ENCODE measurements at regions not wholly inside any gene's neighbourhood (a gene's known extent, or its start where the extent isn't known, plus 50 kb on each side); places are given as distances from the start of the nearest gene placed in this dataset.

- DNase-seq: no peak
- H3K27me3 Mint-ChIP-seq: no peaks in the 10 kb centered on the region
- ChIA-PET POLR2A (no interaction called here), CTCF (no interaction called here)
- H3K9me3 Mint-ChIP-seq: peaks cover 6% of the 10 kb centered on the region
- H3K27ac Mint-ChIP-seq: peak overlapping the region; percentile 53
- H3K4me3 Mint-ChIP-seq: no peak overlapping the region
- H3K36me3 Mint-ChIP-seq (ENCODE audit: low read depth): peaks cover 3% of the 10 kb centered on the region
- H3K4me1 Mint-ChIP-seq: peaks cover 23% of the 10 kb centered on the region
Observed at GRCh38 chr1:59026472-59026948, 242.7 kb upstream of the JUN start.

GRCh38 chr1:59027177-59027576, 243.3 kb upstream of the JUN start:
- Mint-ChIP-seq H3K4me3 (no peak overlapping the region), H3K27ac (no peak overlapping the region)

GRCh38 chr1:59028048-59028447, 244.2 kb upstream of the JUN start:
- POLR2A ChIA-PET: no interaction called here
- no peak overlapping the region for H3K4me3 Mint-ChIP-seq
- H3K27me3 Mint-ChIP-seq: no peaks in the 10 kb centered on the region
- peaks cover 6% of the 10 kb centered on the region for H3K9me3 Mint-ChIP-seq
- CTCF ChIA-PET: no interaction called here
- H3K4me1 Mint-ChIP-seq: peaks cover 23% of the 10 kb centered on the region
- peaks cover 3% of the 10 kb centered on the region for H3K36me3 Mint-ChIP-seq (ENCODE audit: low read depth)
- no peak overlapping the region for H3K27ac Mint-ChIP-seq
- no peak for DNase-seq

More at GRCh38 chr1:59027177-59027576, 243.3 kb upstream of the JUN start:
- H3K4me1 Mint-ChIP-seq: peaks cover 23% of the 10 kb centered on the region
- peaks cover 3% of the 10 kb centered on the region for H3K36me3 Mint-ChIP-seq (ENCODE audit: low read depth)
- H3K9me3 Mint-ChIP-seq: peaks cover 6% of the 10 kb centered on the region
- DNase-seq: no peak
- CTCF ChIA-PET: no interaction called here
- H3K27me3 Mint-ChIP-seq: no peaks in the 10 kb centered on the region
- POLR2A ChIA-PET: no interaction called here

- peaks cover 6% of the 10 kb centered on the region for H3K9me3 Mint-ChIP-seq
- peaks cover 21% of the 10 kb centered on the region for H3K4me1 Mint-ChIP-seq
- ChIA-PET POLR2A (interaction anchor here (1.3 to 1.5 kb wide), 2 partner anchors 9 to 126 kb away, joined by 3 to 5 read pairs; no protein-coding TSS in a partner anchor), CTCF (no interaction called here)
- no peak overlapping the region for H3K4me3 Mint-ChIP-seq
- no peak overlapping the region for H3K27ac Mint-ChIP-seq
- H3K27me3 Mint-ChIP-seq: no peaks in the 10 kb centered on the region
- DNase-seq: no peak
- H3K36me3 Mint-ChIP-seq (ENCODE audit: low read depth): peaks cover 3% of the 10 kb centered on the region
Observed at GRCh38 chr1:59029411-59030167, 245.7 kb upstream of the JUN start.

GRCh38 chr1:59032228-59032627, 248.4 kb upstream of the JUN start:
- Mint-ChIP-seq H3K27me3 (no peaks in the 10 kb centered on the region), H3K4me3 (no peak overlapping the region), H3K27ac (no peak overlapping the region), H3K36me3 (ENCODE audit: low read depth) (no peaks in the 10 kb centered on the region), H3K4me1 (no peaks in the 10 kb centered on the region), H3K9me3 (peaks cover 3% of the 10 kb centered on the region)
- ChIA-PET POLR2A (no interaction called here), CTCF (no interaction called here)
- no peak for DNase-seq

- H3K27ac Mint-ChIP-seq: no peak overlapping the region
- H3K27me3 Mint-ChIP-seq: peaks cover 1% of the 10 kb centered on the region
- H3K4me3 Mint-ChIP-seq: no peak overlapping the region
- no peaks in the 10 kb centered on the region for H3K4me1 Mint-ChIP-seq
- POLR2A ChIA-PET: no interaction called here
- no peak for DNase-seq
- H3K9me3 Mint-ChIP-seq: peaks cover 3% of the 10 kb centered on the region
- CTCF ChIA-PET: no interaction called here
- no peaks in the 10 kb centered on the region for H3K36me3 Mint-ChIP-seq (ENCODE audit: low read depth)
Observed at GRCh38 chr1:59033761-59034160, 249.9 kb upstream of the JUN start.

GRCh38 chr1:59034925-59035324, 251.1 kb upstream of the JUN start:
- no peaks in the 10 kb centered on the region for H3K36me3 Mint-ChIP-seq (ENCODE audit: low read depth)
- H3K4me3 Mint-ChIP-seq: no peak overlapping the region
- H3K9me3 Mint-ChIP-seq: peaks cover 3% of the 10 kb centered on the region
- H3K27me3 Mint-ChIP-seq: peaks cover 1% of the 10 kb centered on the region
- H3K27ac Mint-ChIP-seq: no peak overlapping the region
- no peak for DNase-seq
- no peaks in the 10 kb centered on the region for H3K4me1 Mint-ChIP-seq
- POLR2A ChIA-PET: no interaction called here
- CTCF ChIA-PET: no interaction called here

GRCh38 chr1:59039551-59039950, 255.7 kb upstream of the JUN start:
- Mint-ChIP-seq H3K9me3 (no peaks in the 10 kb centered on the region), H3K4me1 (peaks cover 5% of the 10 kb centered on the region), H3K27me3 (peaks cover 1% of the 10 kb centered on the region), H3K4me3 (no peak overlapping the region), H3K27ac (no peak overlapping the region), H3K36me3 (ENCODE audit: low read depth) (no peaks in the 10 kb centered on the region)
- CTCF ChIA-PET: interaction anchor here (1.0 kb wide), 1 partner anchor 19 kb away, joined by 3 read pairs; no protein-coding TSS in a partner anchor
- POLR2A ChIA-PET: no interaction called here
- DNase-seq: no peak

GRCh38 chr1:59040486-59040885, 256.4 kb upstream of the FGGY start:
- peaks cover 15% of the 10 kb centered on the region for H3K4me1 Mint-ChIP-seq
- ChIA-PET CTCF (no interaction called here), POLR2A (interaction anchor here (0.7 kb wide), 1 partner anchor 34 kb away, joined by 4 read pairs; no protein-coding TSS in a partner anchor)
- no peak for DNase-seq
- H3K27ac Mint-ChIP-seq: no peak overlapping the region
- H3K36me3 Mint-ChIP-seq (ENCODE audit: low read depth): peaks cover 7% of the 10 kb centered on the region
- no peaks in the 10 kb centered on the region for H3K9me3 Mint-ChIP-seq
- no peak overlapping the region for H3K4me3 Mint-ChIP-seq
- peaks cover 1% of the 10 kb centered on the region for H3K27me3 Mint-ChIP-seq

GRCh38 chr1:59041646-59042277, 255.1 kb upstream of the FGGY start:
- H3K27ac Mint-ChIP-seq: no peak overlapping the region
- ChIA-PET POLR2A (interaction anchor here (1.2 to 1.3 kb wide), 2 partner anchors 13 to 258 kb away, joined by 3 to 4 read pairs; partner anchors contain the start of gene JUN), CTCF (no interaction called here)
- H3K4me1 Mint-ChIP-seq: peaks cover 27% of the 10 kb centered on the region
- peaks cover 13% of the 10 kb centered on the region for H3K36me3 Mint-ChIP-seq (ENCODE audit: low read depth)
- peaks cover 1% of the 10 kb centered on the region for H3K27me3 Mint-ChIP-seq
- no peaks in the 10 kb centered on the region for H3K9me3 Mint-ChIP-seq
- no peak overlapping the region for H3K4me3 Mint-ChIP-seq
- DNase-seq: no peak

- no peak overlapping the region for H3K4me3 Mint-ChIP-seq
- H3K9me3 Mint-ChIP-seq: no peaks in the 10 kb centered on the region
- H3K27ac Mint-ChIP-seq: no peak overlapping the region
- no peaks in the 10 kb centered on the region for H3K27me3 Mint-ChIP-seq
- CTCF ChIA-PET: no interaction called here
- peaks cover 13% of the 10 kb centered on the region for H3K36me3 Mint-ChIP-seq (ENCODE audit: low read depth)
- POLR2A ChIA-PET: no interaction called here
- no peak for DNase-seq
- peaks cover 35% of the 10 kb centered on the region for H3K4me1 Mint-ChIP-seq
Observed at GRCh38 chr1:59043796-59044195, 253.1 kb upstream of the FGGY start.

- CTCF ChIA-PET: no interaction called here
- POLR2A ChIA-PET: interaction anchor here (2.2 kb wide), 1 partner anchor 263 kb away, joined by 5 read pairs; no protein-coding TSS in a partner anchor
- H3K4me3 Mint-ChIP-seq: no peak overlapping the region
Observed at GRCh38 chr1:59044535-59045121, 252.3 kb upstream of the FGGY start.

GRCh38 chr1:59045137-59045536, 251.8 kb upstream of the FGGY start:
- ChIA-PET POLR2A (interaction anchor here (2.2 kb wide), 1 partner anchor 263 kb away, joined by 5 read pairs; no protein-coding TSS in a partner anchor), CTCF (no interaction called here)
- H3K4me3 Mint-ChIP-seq: no peak overlapping the region
- H3K4me1 Mint-ChIP-seq: peaks cover 35% of the 10 kb centered on the region
- no peak for DNase-seq
- H3K9me3 Mint-ChIP-seq: no peaks in the 10 kb centered on the region
- H3K36me3 Mint-ChIP-seq (ENCODE audit: low read depth): peaks cover 13% of the 10 kb centered on the region
- peak overlapping the region; percentile 79 for H3K27ac Mint-ChIP-seq
- H3K27me3 Mint-ChIP-seq: no peaks in the 10 kb centered on the region

More at GRCh38 chr1:59044535-59045121, 252.3 kb upstream of the FGGY start:
- Mint-ChIP-seq H3K36me3 (ENCODE audit: low read depth) (peaks cover 13% of the 10 kb centered on the region), H3K27me3 (no peaks in the 10 kb centered on the region), H3K9me3 (no peaks in the 10 kb centered on the region), H3K27ac (peak overlapping the region; percentile 79), H3K4me1 (peaks cover 35% of the 10 kb centered on the region)
- no peak for DNase-seq

All from activated CD4-positive, alpha-beta memory T cell treated with anti-CD3 and anti-CD28 coated beads, Interleukin-2, amount 10 ng/mL, durations not matched to agents 7 days and 5 days (primary cell).